ENCODE measurements at regions not wholly inside any gene's neighbourhood (a gene's known extent, or its start where the extent isn't known, plus 50 kb on each side); places are given as distances from the start of the nearest gene placed in this dataset.

GRCh38 chr7:112881-113280 is 79.5 kb upstream of the FAM20C start:
- Histone ChIP-seq H3K27me3 (ENCODE audit: insufficient read depth, low read length) (no peaks in the 10 kb centered on the region; the same call in 1 of the 2 replicates), H3K9me3 (ENCODE audit: control insufficient read depth in 1 of 2, insufficient read depth in 1 of 2, low read depth in 1 of 2, low read length in 2 of 2) (peaks cover 0 to 6% of the 10 kb centered on the region in 2 experiments; a peak in 1 of 4 replicates), H3K9ac (ENCODE audit: low read length) (no peak overlapping the region), H3K27ac (ENCODE audit: low read depth, low read length) (no peak overlapping the region), H3K79me2 (ENCODE audit: insufficient read depth, low read length) (no peaks in the 10 kb centered on the region), H3K4me3 (replicated peaks in 1 of 2; ENCODE audit: low read depth in 1 of 2, low read length in 2 of 2) (no peak overlapping the region), H3K4me1 (ENCODE audit: control insufficient read depth in 1 of 2, insufficient read depth in 2 of 2, low read length in 2 of 2) (no peaks in the 10 kb centered on the region), H3K36me3 (ENCODE audit: control insufficient read depth in 1 of 2, insufficient read depth in 2 of 2, low read length in 2 of 2) (no peaks in the 10 kb centered on the region), H3K9me2 (ENCODE audit: insufficient read depth) (no peaks in the 10 kb centered on the region), H2AFZ (ENCODE audit: low read depth, low read length, poor library complexity, severe bottlenecking) (no peak overlapping the region), H3K4me2 (ENCODE audit: low read length) (no peak overlapping the region), H4K20me1 (ENCODE audit: insufficient read depth) (no peaks in the 10 kb centered on the region)
- ATAC-seq (no peak), DNase-seq (ENCODE audit: low read depth, low spot score) (no peak)
- RAD21 ChIA-PET (ENCODE audit: low non-redundant PET in 1 of 2, low total read pairs in 2 of 2, uncharacterized antibody in 2 of 2, unreplicated experiment in 2 of 2), result no interaction called here
- POLR2A ChIA-PET, result no interaction called here
- no TSS peak for BruUV-seq (replicated peaks)
- TF ChIP-seq MAX (IDR thresholded peaks at IDR 0.05), result no peak
- no peak for TF ChIP-seq FOSL1 (IDR thresholded peaks at IDR 0.05; ENCODE audit: low read depth)
- CTCF ChIA-PET, result no interaction called here
- intact Hi-C loops (cut with micrococcal nuclease), result no loop called here

DNA sequence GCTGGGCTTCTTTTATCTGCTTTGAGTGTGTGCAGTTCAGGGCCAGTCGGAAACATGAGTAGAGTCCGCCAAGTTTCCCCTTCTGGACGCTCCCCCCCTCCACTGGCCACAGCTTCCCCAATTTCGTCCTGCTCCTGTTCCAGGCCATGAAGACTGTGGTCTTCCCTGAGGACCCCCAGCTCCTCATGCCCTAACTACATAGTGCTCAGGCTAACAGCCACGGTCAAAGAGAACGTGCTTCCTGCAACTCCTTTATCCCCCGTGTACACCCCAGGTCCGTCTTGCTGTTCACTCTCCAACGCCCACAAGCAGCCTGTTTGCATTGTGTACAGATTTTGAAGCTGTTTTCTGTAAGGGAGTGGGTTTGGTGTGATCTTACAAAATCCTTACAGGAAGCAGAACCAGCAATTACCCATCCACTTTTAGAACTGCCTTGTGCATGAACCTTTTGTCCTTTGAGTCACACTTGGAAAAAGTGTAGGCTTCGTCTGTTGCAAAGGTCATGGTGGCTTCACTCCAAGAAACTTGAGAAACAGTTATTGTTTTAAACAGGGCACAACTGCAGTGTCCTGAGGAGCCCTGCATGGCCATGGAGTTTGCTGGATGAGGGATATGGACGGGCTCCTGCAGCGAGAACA is 77.0 kb upstream of the FAM20C start:
- ChIA-PET CTCF (no interaction called here), RAD21 (ENCODE audit: low non-redundant PET in 1 of 2, low total read pairs in 2 of 2, uncharacterized antibody in 2 of 2, unreplicated experiment in 2 of 2) (no interaction called here), POLR2A (no interaction called here)
- H3K27me3 ChIP-seq (ENCODE audit: insufficient read depth, low read length), result no peaks in the 10 kb centered on the region
- H3K9me2 ChIP-seq (ENCODE audit: insufficient read depth), result no peaks in the 10 kb centered on the region
- DNase-seq (ENCODE audit: low read depth, low spot score) (no peak), ATAC-seq (no peak)
- H3K79me2 ChIP-seq (ENCODE audit: insufficient read depth, low read length), result no peaks in the 10 kb centered on the region
- no peak for TF ChIP-seq POLR2AphosphoS5 (IDR thresholded peaks at IDR 0.05; ENCODE audit: low read depth, low read length)
- TF ChIP-seq SRF (IDR thresholded peaks at IDR 0.05; ENCODE audit: low read depth), result no peak
- TF ChIP-seq YY1 (IDR thresholded peaks at IDR 0.05; ENCODE audit: extremely low read depth, insufficient replicate concordance, low read depth, low read length), result no peak
- no peak for TF ChIP-seq SIN3A (IDR thresholded peaks at IDR 0.05; ENCODE audit: low read depth)
- TF ChIP-seq ELF1 (IDR thresholded peaks at IDR 0.05; ENCODE audit: borderline replicate concordance, low read depth), result no peak
- no peak overlapping the region for H3K4me3 ChIP-seq (replicated peaks in 1 of 2; ENCODE audit: low read depth in 1 of 2, low read length in 2 of 2)
- no peaks in the 10 kb centered on the region for H3K36me3 ChIP-seq (ENCODE audit: control insufficient read depth in 1 of 2, insufficient read depth in 2 of 2, low read length in 2 of 2)
- H3K27ac ChIP-seq (ENCODE audit: low read depth, low read length), result no peak overlapping the region
- H3K9me3 ChIP-seq (ENCODE audit: control insufficient read depth in 1 of 2, insufficient read depth in 1 of 2, low read depth in 1 of 2, low read length in 2 of 2), result peaks cover 0 to 6% of the 10 kb centered on the region in 2 experiments; a peak in 1 of 4 replicates
- H2AFZ ChIP-seq (ENCODE audit: low read depth, low read length, poor library complexity, severe bottlenecking), result no peak overlapping the region
- no peaks in the 10 kb centered on the region for H3K4me1 ChIP-seq (ENCODE audit: control insufficient read depth in 1 of 2, insufficient read depth in 2 of 2, low read length in 2 of 2)
- no TSS peak for BruUV-seq (replicated peaks)
- no peak overlapping the region for H3K9ac ChIP-seq (ENCODE audit: low read length)
- no peaks in the 10 kb centered on the region for H4K20me1 ChIP-seq (ENCODE audit: insufficient read depth)
- intact Hi-C loops (cut with micrococcal nuclease), result no loop called here
- H3K4me2 ChIP-seq (ENCODE audit: low read length), result no peak overlapping the region
